H9 (cell line): ENCODE measurements at regions not wholly inside any gene's neighbourhood (a gene's known extent, or its start where the extent isn't known, plus 50 kb on each side); places are given as distances from the start of the nearest gene placed in this dataset.

Experiments used
- DNase-seq: peaks from one replicate; pipeline ENCODE4 v3.0.0-alpha.2; 2017
- H2AFZ ChIP-seq: one replicate; pipeline ENCODE4 v1.6.1; 2013; ENCODE audit warnings: mild to moderate bottlenecking, low read length, control low read depth, moderate library complexity
- H2AK5ac ChIP-seq: 2 replicates; pipeline ENCODE4 v1.6.1; 2013; ENCODE audit warnings: low read length, control low read depth, mixed read lengths; ENCODE audit not compliant: insufficient read length
- H2BK120ac ChIP-seq: one replicate; pipeline ENCODE4 v1.6.1; 2013; ENCODE audit warnings: low read depth, mild to moderate bottlenecking, low read length, control low read depth, inconsistent platforms; ENCODE audit not compliant: poor library complexity, severe bottlenecking
- H2BK12ac ChIP-seq: 2 replicates; pipeline ENCODE4 v1.6.1; 2013; ENCODE audit warnings: low read length, control low read depth, mixed read lengths, low read depth; ENCODE audit not compliant: insufficient read length
- H2BK15ac ChIP-seq: 2 replicates; pipeline ENCODE4 v1.6.1; 2013; ENCODE audit warnings: low read depth, low read length, control low read depth
- H2BK20ac ChIP-seq: one replicate; pipeline ENCODE4 v1.6.1; 2013; ENCODE audit warnings: low read depth, mild to moderate bottlenecking, low read length, control low read depth, inconsistent platforms; ENCODE audit not compliant: poor library complexity, severe bottlenecking
- H2BK5ac ChIP-seq: 2 replicates; pipeline ENCODE4 v1.6.1; 2013; ENCODE audit warnings: low read length, control low read depth, mixed read lengths; ENCODE audit not compliant: insufficient read length
- H3K14ac ChIP-seq: 2 replicates; pipeline ENCODE4 v1.6.1; 2013; ENCODE audit warnings: low read length, control low read depth; ENCODE audit not compliant: insufficient read depth
- H3K18ac ChIP-seq: 2 replicates; pipeline ENCODE4 v1.6.1; 2013; ENCODE audit warnings: low read depth, mild to moderate bottlenecking, mixed read lengths, low read length, control low read depth; ENCODE audit not compliant: insufficient read length
- H3K23ac ChIP-seq: 2 replicates; pipeline ENCODE4 v1.6.1; 2013; ENCODE audit warnings: low read length, control low read depth, mixed read lengths, low read depth; ENCODE audit not compliant: insufficient read length
- H3K23me2 ChIP-seq: 2 replicates; pipeline ENCODE4 v1.6.1; 2013; ENCODE audit warnings: low read depth, mild to moderate bottlenecking, mixed read lengths, low read length, control low read depth; ENCODE audit not compliant: insufficient read length, poor library complexity, severe bottlenecking
- H3K27ac ChIP-seq: 2 replicates; pipeline ENCODE4 v1.5.1; 2013; ENCODE audit warnings: low read length, control low read depth, mixed read lengths, low read depth; ENCODE audit not compliant: insufficient read length
- H3K27me3 ChIP-seq: 2 replicates; pipeline ENCODE4 v1.6.1; 2013; ENCODE audit warnings: low read length, control low read depth, inconsistent platforms; ENCODE audit not compliant: insufficient read depth
- H3K4ac ChIP-seq: 2 replicates; pipeline ENCODE4 v1.6.1; 2013; ENCODE audit warnings: low read depth, mild to moderate bottlenecking, control low read depth, inconsistent platforms, low read length, moderate library complexity
- H3K4me1 ChIP-seq: 2 replicates; pipeline ENCODE4 v1.6.1; 2013; ENCODE audit warnings: low read length, control low read depth, inconsistent platforms; ENCODE audit not compliant: insufficient read depth
- H3K4me2 ChIP-seq: 2 replicates; pipeline ENCODE4 v1.6.1; 2013; ENCODE audit warnings: low read length, control low read depth, mixed read lengths; ENCODE audit not compliant: insufficient read length, insufficient read depth
- H3K56ac ChIP-seq: 2 replicates; pipeline ENCODE4 v1.6.1; 2013; ENCODE audit warnings: low read depth, mild to moderate bottlenecking, mixed read lengths, low read length, control low read depth; ENCODE audit not compliant: insufficient read length
- H3K79me1 ChIP-seq: 2 replicates; pipeline ENCODE4 v1.6.1; 2013; ENCODE audit warnings: low read depth, mild to moderate bottlenecking, moderate library complexity, low read length, control low read depth, inconsistent platforms; ENCODE audit not compliant: insufficient read depth, poor library complexity, severe bottlenecking
- H3K79me2 ChIP-seq: 2 replicates; pipeline ENCODE4 v1.6.1; 2013; ENCODE audit warnings: low read length, control low read depth, inconsistent platforms; ENCODE audit not compliant: insufficient read depth
- H3K9ac ChIP-seq: 2 replicates; pipeline ENCODE4 v1.6.1; 2013; ENCODE audit warnings: low read length, control low read depth, mixed read lengths; ENCODE audit not compliant: insufficient read length; ENCODE audit errors: extremely low read depth
- H3K9me3 ChIP-seq: one replicate; pipeline ENCODE4 v1.6.1; 2013; ENCODE audit warnings: low read depth, low read length, inconsistent platforms; ENCODE audit not compliant: control insufficient read depth
- H3T11ph ChIP-seq: one replicate; pipeline ENCODE4 v1.6.1; 2013; ENCODE audit warnings: mild to moderate bottlenecking, low read length, control low read depth, inconsistent platforms
- H4K20me1 ChIP-seq: one replicate; pipeline ENCODE4 v1.6.1; 2013; ENCODE audit not compliant: control insufficient read depth, insufficient read length, insufficient read depth
- H4K5ac ChIP-seq: 2 replicates; pipeline ENCODE4 v1.6.1; 2013; ENCODE audit warnings: low read depth, mild to moderate bottlenecking, mixed read lengths, low read length, control low read depth; ENCODE audit not compliant: insufficient read length
- H4K8ac ChIP-seq: replicated peaks from 2 replicates; pipeline ENCODE4 v1.6.1; 2013; ENCODE audit warnings: low read length, control low read depth, mixed read lengths, low read depth; ENCODE audit not compliant: insufficient read length
- H4K91ac ChIP-seq: 2 replicates; pipeline ENCODE4 v1.6.1; 2013; ENCODE audit warnings: low read depth, mild to moderate bottlenecking, moderate library complexity, mixed read lengths, low read length, control low read depth; ENCODE audit not compliant: insufficient read length
- H3K27ac Mint-ChIP-seq, 3 experiments: 2 replicates in 2 of 3; 3 replicates in 1 of 3; pipeline ENCODE4 v1.8.0; 2020 to 2021; ENCODE audit warnings: mixed read lengths in 3 of 3, mild to moderate bottlenecking in 1 of 3, moderate library complexity in 1 of 3
- H3K27me3 Mint-ChIP-seq: 2 replicates; pipeline ENCODE4 v1.8.0; 2021; ENCODE audit warnings: low read depth, mild to moderate bottlenecking, moderate library complexity, mixed read lengths
- H3K36me3 Mint-ChIP-seq, 3 experiments: 2 replicates in 2 of 3; 3 replicates in 1 of 3; pipeline ENCODE4 v1.8.0; 2020 to 2021; ENCODE audit warnings: low read depth in 3 of 3, mixed read lengths in 3 of 3; ENCODE audit not compliant: insufficient read depth in 1 of 3
- H3K4me1 Mint-ChIP-seq, 2 experiments: 2 replicates each; pipeline ENCODE4 v1.8.0; 2020; ENCODE audit warnings: mixed read lengths in 2 of 2
- H3K4me3 Mint-ChIP-seq, 2 experiments: 2 replicates in 1 of 2; 3 replicates in 1 of 2; pipeline ENCODE4 v1.8.0; 2020 to 2021; ENCODE audit warnings: mild to moderate bottlenecking in 2 of 2, mixed read lengths in 2 of 2, moderate library complexity in 1 of 2
- H3K9me3 Mint-ChIP-seq, 2 experiments: 2 replicates in 1 of 2; 3 replicates in 1 of 2; pipeline ENCODE4 v1.8.0; 2020; ENCODE audit warnings: mild to moderate bottlenecking in 2 of 2, mixed read lengths in 2 of 2, moderate library complexity in 1 of 2
- WGBS: extraction: QIAGEN DNeasy Blood & Tissue Kit; methylation state at CpG from one replicate; pipeline ENCODE4 v1.1.7; 2013; ENCODE audit warnings: missing lambda C conversion rate, low lambda C conversion rate, mixed read lengths; ENCODE audit not compliant: insufficient read length; ENCODE audit errors: extremely low coverage; 5-methylcytosine and 5-hydroxymethylcytosine counted together
- TF ChIP-seq, protein P1 (sequence below): fragments of 200-600 bp; sonication (generic); conservative IDR thresholded peaks from 3 replicates; pipeline ENCODE4 v1.8.0; 2021; ENCODE audit warnings: antibody characterized with exemption, mild to moderate bottlenecking

DNA sequence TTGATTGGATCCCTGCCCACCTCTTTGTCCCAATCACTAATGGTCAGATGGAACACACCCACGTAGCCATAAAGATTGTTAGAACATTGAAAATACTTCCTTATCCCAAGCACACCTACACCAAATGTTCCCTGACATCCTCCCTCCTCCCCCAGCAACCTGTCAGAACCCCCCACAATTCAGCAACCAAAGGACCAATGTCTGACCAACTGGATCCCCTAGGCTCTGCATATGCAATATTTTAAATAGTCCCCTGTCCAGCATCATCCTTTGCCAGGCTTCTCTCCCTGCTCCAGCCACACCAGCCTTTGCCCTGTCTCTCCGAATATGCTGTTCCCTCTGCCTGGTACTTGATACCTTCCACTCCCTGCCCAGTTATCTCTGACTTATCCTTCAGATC lies 54.9 kb upstream of the CES5A start:
- Mint-ChIP-seq H3K27ac (no peak overlapping the region), H3K4me1 (no peaks in the 10 kb centered on the region), H3K27me3 (peaks cover 9% of the 10 kb centered on the region), H3K4me3 (no peak overlapping the region; a peak in 1 of 5 replicates), H3K36me3 (no peaks in the 10 kb centered on the region), H3K9me3 (peaks cover 0 to 3% of the 10 kb centered on the region in 2 experiments; a peak in 1 of 5 replicates)
- Histone ChIP-seq H3K4ac (no peak overlapping the region), H3K9ac (no peak overlapping the region), H3K27me3 (no peaks in the 10 kb centered on the region), H4K20me1 (no peaks in the 10 kb centered on the region), H3K14ac (no peak overlapping the region), H2AK5ac (no peak overlapping the region), H3K27ac (no peak overlapping the region), H4K91ac (no peak overlapping the region), H2BK12ac (no peak overlapping the region), H2BK20ac (no peak overlapping the region), H2AFZ (no peak overlapping the region), H2BK120ac (no peak overlapping the region), H3K23me2 (no peaks in the 10 kb centered on the region), H4K5ac (no peak overlapping the region), H3K9me3 (no peaks in the 10 kb centered on the region), H3K18ac (no peak overlapping the region), H3K23ac (no peak overlapping the region), H3T11ph (no peak overlapping the region), H3K4me1 (no peaks in the 10 kb centered on the region), H2BK5ac (no peak overlapping the region), H3K4me2 (no peak overlapping the region), H3K79me1 (no peaks in the 10 kb centered on the region), H4K8ac (no peak overlapping the region), H3K79me2 (no peaks in the 10 kb centered on the region), H3K56ac (no peak overlapping the region), H2BK15ac (no peak overlapping the region)
- WGBS: no CpG with 5 or more reads among the region's 2 CpGs
- DNase-seq: no peak
- TF ChIP-seq, protein P1, sequence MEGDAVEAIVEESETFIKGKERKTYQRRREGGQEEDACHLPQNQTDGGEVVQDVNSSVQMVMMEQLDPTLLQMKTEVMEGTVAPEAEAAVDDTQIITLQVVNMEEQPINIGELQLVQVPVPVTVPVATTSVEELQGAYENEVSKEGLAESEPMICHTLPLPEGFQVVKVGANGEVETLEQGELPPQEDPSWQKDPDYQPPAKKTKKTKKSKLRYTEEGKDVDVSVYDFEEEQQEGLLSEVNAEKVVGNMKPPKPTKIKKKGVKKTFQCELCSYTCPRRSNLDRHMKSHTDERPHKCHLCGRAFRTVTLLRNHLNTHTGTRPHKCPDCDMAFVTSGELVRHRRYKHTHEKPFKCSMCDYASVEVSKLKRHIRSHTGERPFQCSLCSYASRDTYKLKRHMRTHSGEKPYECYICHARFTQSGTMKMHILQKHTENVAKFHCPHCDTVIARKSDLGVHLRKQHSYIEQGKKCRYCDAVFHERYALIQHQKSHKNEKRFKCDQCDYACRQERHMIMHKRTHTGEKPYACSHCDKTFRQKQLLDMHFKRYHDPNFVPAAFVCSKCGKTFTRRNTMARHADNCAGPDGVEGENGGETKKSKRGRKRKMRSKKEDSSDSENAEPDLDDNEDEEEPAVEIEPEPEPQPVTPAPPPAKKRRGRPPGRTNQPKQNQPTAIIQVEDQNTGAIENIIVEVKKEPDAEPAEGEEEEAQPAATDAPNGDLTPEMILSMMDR: no peak
